ENCODE measurements at regions not wholly inside any gene's neighbourhood (a gene's known extent, or its start where the extent isn't known, plus 50 kb on each side); places are given as distances from the start of the nearest gene placed in this dataset.

DNA sequence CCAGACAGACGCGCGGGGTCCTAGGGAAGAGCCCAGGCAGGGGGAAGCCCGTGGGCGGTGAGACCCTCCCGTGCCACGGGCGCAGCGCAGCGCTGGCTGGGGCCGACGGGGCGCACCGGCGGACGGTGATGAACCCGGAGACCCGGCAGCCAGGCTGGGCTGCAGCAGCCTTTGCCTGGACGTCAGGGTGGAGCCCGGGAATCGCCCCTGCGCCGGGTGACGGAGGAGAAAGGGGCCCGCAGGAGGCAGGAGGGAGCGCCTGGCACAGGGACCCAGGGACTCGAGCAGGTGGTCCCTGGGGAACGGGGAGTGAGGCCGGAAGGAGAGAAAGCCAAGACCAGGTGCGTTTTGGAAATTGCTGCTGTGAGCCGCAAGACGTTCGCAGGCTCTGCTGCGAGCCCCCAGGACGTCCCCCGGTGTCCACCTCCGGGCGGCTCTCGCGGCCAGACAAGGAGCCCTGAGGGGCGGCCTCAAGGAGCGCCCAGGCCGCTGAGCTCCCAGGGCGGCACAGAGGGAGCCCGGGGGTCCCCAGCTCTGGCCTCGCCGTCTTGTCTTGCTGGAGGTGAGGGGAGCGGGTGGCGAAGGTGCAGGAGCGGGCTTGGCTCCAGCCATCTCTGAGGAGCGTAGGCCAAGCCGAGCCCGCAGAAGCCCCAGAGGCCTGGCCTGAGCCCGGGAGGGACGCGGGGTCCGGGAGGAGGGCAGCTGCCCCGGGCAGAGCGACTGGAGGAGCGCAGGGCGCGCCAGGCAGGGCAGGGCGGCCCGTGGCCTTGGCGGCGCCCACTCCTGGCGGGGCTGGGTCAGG, 191.2 kb upstream of the PDE10A start:
- TF ChIP-seq EZH2 (IDR thresholded peaks at IDR 0.05; ENCODE audit: low read length, unreplicated experiment), result no peak
- TF ChIP-seq, protein P1, sequence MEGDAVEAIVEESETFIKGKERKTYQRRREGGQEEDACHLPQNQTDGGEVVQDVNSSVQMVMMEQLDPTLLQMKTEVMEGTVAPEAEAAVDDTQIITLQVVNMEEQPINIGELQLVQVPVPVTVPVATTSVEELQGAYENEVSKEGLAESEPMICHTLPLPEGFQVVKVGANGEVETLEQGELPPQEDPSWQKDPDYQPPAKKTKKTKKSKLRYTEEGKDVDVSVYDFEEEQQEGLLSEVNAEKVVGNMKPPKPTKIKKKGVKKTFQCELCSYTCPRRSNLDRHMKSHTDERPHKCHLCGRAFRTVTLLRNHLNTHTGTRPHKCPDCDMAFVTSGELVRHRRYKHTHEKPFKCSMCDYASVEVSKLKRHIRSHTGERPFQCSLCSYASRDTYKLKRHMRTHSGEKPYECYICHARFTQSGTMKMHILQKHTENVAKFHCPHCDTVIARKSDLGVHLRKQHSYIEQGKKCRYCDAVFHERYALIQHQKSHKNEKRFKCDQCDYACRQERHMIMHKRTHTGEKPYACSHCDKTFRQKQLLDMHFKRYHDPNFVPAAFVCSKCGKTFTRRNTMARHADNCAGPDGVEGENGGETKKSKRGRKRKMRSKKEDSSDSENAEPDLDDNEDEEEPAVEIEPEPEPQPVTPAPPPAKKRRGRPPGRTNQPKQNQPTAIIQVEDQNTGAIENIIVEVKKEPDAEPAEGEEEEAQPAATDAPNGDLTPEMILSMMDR (conservative IDR thresholded peaks at IDR 0.05; ENCODE audit: low read depth, low read length), result no peak
- TF ChIP-seq EZH2phosphoT487 (IDR thresholded peaks at IDR 0.05; ENCODE audit: borderline replicate concordance, low read length), result no peak
